ENCODE measurements at regions not wholly inside any gene's neighbourhood (a gene's known extent, or its start where the extent isn't known, plus 50 kb on each side); places are given as distances from the start of the nearest gene placed in this dataset.

DNA sequence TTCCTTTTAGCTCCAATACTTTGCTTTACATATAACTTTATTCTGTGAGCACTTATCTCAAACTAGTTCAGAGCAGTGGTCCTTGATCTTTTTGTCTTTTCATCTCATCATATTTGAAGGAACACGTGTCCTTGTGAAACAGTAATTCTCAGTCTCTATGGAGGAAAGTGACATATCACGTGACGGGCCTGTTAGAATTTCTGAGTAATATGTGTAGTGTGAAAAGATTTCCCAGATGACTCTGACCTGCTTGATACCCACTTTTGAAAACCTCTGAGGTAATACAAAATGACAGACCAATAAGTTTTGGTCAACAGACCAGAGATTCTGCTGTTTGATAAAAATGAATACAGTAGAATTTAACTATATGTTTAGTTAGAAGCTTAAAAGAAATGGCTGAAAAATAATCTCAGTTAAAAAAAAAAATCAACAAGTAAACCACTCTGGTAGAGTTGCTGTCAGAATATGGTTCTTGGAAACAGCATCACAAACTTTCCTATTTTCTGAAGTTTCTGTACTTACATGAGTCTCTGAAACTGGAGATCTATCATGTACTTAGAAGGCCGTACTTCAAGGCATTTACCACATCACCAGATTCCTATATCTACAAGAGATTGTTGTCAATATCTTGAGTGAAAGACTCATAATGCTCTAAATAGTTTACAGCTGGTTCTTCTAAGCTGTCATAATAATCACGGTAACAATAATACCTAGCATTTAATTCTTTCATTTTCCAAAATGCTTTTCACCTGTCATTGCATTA is 590.2 kb upstream of the TBL1XR1 start:
- Histone ChIP-seq H3K4me1 (ENCODE audit: insufficient read depth, low read length, poor library complexity, severe bottlenecking) (peaks cover 4% of the 10 kb centered on the region), H3K27ac (ENCODE audit: low read depth, low read length, poor library complexity, severe bottlenecking) (no peak overlapping the region), H3K36me3 (ENCODE audit: insufficient read depth, low read length, poor library complexity, severe bottlenecking) (no peaks in the 10 kb centered on the region), H3K27me3 (replicated peaks; ENCODE audit: insufficient read depth, low read depth, low read length, poor library complexity) (no peaks in the 10 kb centered on the region), H3K9me3 (ENCODE audit: low read depth, low read length, poor library complexity, severe bottlenecking) (no peaks in the 10 kb centered on the region), H3K4me3 (ENCODE audit: low read depth, low read length, poor library complexity, severe bottlenecking) (no peak overlapping the region)
- no peak for DNase-seq (ENCODE audit: low spot score)
- ChIA-PET POLR2A (ENCODE audit: low non-redundant PET) (no interaction called here), CTCF (no interaction called here)
- intact Hi-C loops (cut with micrococcal nuclease; ENCODE audit: unreplicated experiment) = no loop called here
- BruUV-seq (replicated peaks) = no TSS peak
- TF ChIP-seq EZH2 (IDR thresholded peaks at IDR 0.05; ENCODE audit: borderline replicate concordance, low read depth, low read length, poor library complexity, severe bottlenecking) = no peak
- TF ChIP-seq CTCF (conservative IDR thresholded peaks at IDR 0.05; ENCODE audit: low read depth, low read length) = no peak

GRCh38 chr3:177789500-177789899 is 592.2 kb upstream of the TBL1XR1 start:
- no peaks in the 10 kb centered on the region for H3K9me3 ChIP-seq (ENCODE audit: low read depth, low read length, poor library complexity, severe bottlenecking)
- intact Hi-C loops (cut with micrococcal nuclease; ENCODE audit: unreplicated experiment) = no loop called here
- no TSS peak for BruUV-seq (replicated peaks)
- CTCF ChIA-PET = no interaction called here
- TF ChIP-seq CTCF (conservative IDR thresholded peaks at IDR 0.05; ENCODE audit: low read depth, low read length) (no peak), EZH2 (IDR thresholded peaks at IDR 0.05; ENCODE audit: borderline replicate concordance, low read depth, low read length, poor library complexity, severe bottlenecking) (no peak)
- H3K36me3 ChIP-seq (ENCODE audit: insufficient read depth, low read length, poor library complexity, severe bottlenecking) = no peaks in the 10 kb centered on the region
- peaks cover 9% of the 10 kb centered on the region for H3K4me1 ChIP-seq (ENCODE audit: insufficient read depth, low read length, poor library complexity, severe bottlenecking)
- no peak overlapping the region for H3K4me3 ChIP-seq (ENCODE audit: low read depth, low read length, poor library complexity, severe bottlenecking)
- POLR2A ChIA-PET (ENCODE audit: low non-redundant PET) = no interaction called here
- no peak overlapping the region for H3K27ac ChIP-seq (ENCODE audit: low read depth, low read length, poor library complexity, severe bottlenecking)
- no peak for DNase-seq (ENCODE audit: low spot score)
- no peaks in the 10 kb centered on the region for H3K27me3 ChIP-seq (replicated peaks; ENCODE audit: insufficient read depth, low read depth, low read length, poor library complexity)

DNA sequence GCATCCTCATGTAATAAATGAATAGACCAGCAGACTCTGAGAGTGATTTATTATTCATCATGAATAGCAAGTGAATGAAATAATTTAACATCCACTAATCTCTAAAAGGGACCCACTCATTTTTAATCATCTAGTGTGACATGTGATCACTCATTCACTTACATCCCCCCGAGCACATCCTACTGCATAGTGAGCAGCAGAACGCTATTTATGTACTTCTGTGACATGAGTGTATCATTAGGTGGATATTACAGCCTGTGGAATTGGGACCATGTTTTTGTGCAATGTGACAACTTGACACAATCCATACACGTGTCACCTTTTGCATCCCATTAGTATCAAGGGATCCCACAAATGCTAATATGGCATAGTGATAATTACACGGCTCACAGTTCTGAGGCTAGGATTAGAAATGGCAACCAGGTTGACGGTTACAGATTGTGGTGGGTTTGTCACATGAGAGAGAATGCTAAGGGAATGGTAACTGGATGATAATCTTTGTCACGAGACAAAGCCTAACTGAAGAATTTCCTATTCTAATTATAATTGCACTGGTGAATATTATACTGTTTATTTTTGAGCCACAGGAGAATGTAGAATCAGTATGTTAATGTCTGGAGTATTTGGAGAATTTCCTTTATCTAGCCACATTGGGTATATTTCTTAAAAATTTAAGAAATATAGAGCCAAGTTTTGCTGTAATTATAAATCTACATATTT is 595.2 kb upstream of the TBL1XR1 start:
- Histone ChIP-seq H3K9me3 (ENCODE audit: low read depth, low read length, poor library complexity, severe bottlenecking) (no peaks in the 10 kb centered on the region), H3K27me3 (replicated peaks; ENCODE audit: insufficient read depth, low read depth, low read length, poor library complexity) (no peaks in the 10 kb centered on the region), H3K4me1 (ENCODE audit: insufficient read depth, low read length, poor library complexity, severe bottlenecking) (peaks cover 9% of the 10 kb centered on the region), H3K27ac (ENCODE audit: low read depth, low read length, poor library complexity, severe bottlenecking) (no peak overlapping the region), H3K36me3 (ENCODE audit: insufficient read depth, low read length, poor library complexity, severe bottlenecking) (no peaks in the 10 kb centered on the region), H3K4me3 (ENCODE audit: low read depth, low read length, poor library complexity, severe bottlenecking) (no peak overlapping the region)
- intact Hi-C loops (cut with micrococcal nuclease; ENCODE audit: unreplicated experiment) = no loop called here
- no TSS peak for BruUV-seq (replicated peaks)
- DNase-seq (ENCODE audit: low spot score) = peak; percentile 33
- ChIA-PET POLR2A (ENCODE audit: low non-redundant PET) (no interaction called here), CTCF (no interaction called here)
- TF ChIP-seq CTCF (conservative IDR thresholded peaks at IDR 0.05; ENCODE audit: low read depth, low read length) (no peak), EZH2 (IDR thresholded peaks at IDR 0.05; ENCODE audit: borderline replicate concordance, low read depth, low read length, poor library complexity, severe bottlenecking) (no peak)

Data from A673 (cell line).